ENCODE measurements at regions not wholly inside any gene's neighbourhood (a gene's known extent, or its start where the extent isn't known, plus 50 kb on each side); places are given as distances from the start of the nearest gene placed in this dataset.

DNA sequence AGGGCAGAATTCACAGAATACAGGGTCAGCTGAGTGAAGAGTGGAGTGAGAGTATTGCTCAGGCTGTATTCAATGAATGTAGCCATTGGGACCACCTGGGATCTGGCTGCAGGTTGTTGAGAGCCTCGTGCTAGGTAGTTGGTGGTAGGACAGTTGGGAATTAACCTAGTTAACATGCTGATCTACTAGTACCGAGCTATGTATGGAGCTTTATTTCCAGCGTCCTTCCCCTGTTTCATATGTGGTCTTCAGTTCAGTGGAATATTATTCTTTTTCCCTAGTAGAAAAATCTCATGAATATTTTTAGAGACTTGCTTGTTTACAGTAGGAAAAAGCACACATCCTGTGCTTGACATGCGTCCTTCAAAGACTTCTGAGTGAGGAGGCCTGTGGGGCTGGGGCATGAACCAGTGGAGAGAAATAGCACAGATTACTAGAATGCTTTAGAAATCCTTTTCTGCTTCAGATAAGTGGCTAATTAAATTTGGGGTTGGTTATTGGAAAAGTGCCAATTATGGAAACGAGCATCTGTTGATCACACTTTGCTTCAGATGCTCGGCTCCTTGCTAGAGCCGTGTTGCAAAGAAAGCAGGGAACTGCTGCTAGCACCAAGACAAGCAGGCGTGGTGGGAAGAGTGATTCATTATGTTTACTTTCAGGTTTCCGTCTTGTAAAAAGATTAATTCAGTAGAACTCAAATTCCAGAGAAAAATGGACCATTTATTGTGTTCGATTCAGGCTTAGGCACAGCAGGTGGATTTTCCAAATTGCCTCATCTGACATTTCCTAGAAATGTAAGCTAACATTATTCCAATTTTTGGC is 53.6 kb downstream of the ARF6 start:
- DNase-seq: peak in 1 of 3 donors; percentile 55
- no peaks in the 10 kb centered on the region for H3K9me3 ChIP-seq (ENCODE audit: control insufficient read depth in 4 of 4, insufficient read depth in 3 of 4, low read length in 3 of 4)
- peaks cover 0 to 19% (median 8%) of the 10 kb centered on the region in 5 donors for H3K4me1 ChIP-seq (ENCODE audit: control insufficient read depth in 5 of 5, insufficient read depth in 5 of 5, low read length in 5 of 5)
- no peak overlapping the region for H3K4me3 ChIP-seq
- TF ChIP-seq CTCF (IDR thresholded peaks at IDR 0.05; ENCODE audit: control extremely low read depth, extremely low read depth): no peak
- H3K9ac ChIP-seq (ENCODE audit: insufficient read depth in 1 of 2, low read length in 2 of 2): no peak overlapping the region
- 32 to 58% methylated on average over 10 of the region's 10 CpGs for WGBS, 2 donors
- no peaks in the 10 kb centered on the region for H3K36me3 ChIP-seq (ENCODE audit: control insufficient read depth in 4 of 4, insufficient read depth in 4 of 4, low read length in 4 of 4)
- H3K27me3 ChIP-seq (ENCODE audit: control insufficient read depth in 3 of 3, insufficient read depth in 3 of 3, low read length in 2 of 3): no peaks in the 10 kb centered on the region
- ATAC-seq (ENCODE audit: insufficient read depth, low FRiP score): no peak
- peak overlapping the region in 1 of 2 donors; percentile 79 for H3K27ac ChIP-seq (ENCODE audit: low read depth in 1 of 2, low read length in 1 of 2)

DNA sequence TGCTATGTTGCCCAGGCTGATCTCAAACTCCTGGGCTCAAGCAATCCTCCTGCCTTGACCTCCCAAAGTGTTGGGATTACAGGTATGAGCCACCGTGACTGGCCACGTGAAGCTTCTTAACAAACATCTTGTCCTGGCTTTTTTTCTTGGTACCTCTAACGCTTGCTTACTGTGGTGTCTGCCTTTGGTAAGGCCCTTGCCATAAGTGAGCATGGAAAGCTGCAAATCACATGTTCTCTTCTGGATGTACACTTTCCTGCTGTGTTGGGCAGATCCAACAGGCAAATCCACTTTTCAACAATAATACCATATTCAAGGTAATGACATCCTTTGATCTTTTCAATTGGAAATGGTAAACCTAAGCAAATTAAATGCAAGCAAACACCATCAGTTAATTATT is 54.6 kb downstream of the ARF6 start:
- H3K27me3 ChIP-seq (ENCODE audit: control insufficient read depth in 3 of 3, insufficient read depth in 3 of 3, low read length in 2 of 3): no peaks in the 10 kb centered on the region
- peaks cover 0 to 29% (median 8%) of the 10 kb centered on the region in 5 donors for H3K4me1 ChIP-seq (ENCODE audit: control insufficient read depth in 5 of 5, insufficient read depth in 5 of 5, low read length in 5 of 5)
- H3K4me3 ChIP-seq: no peak overlapping the region
- no peak for ATAC-seq (ENCODE audit: insufficient read depth, low FRiP score)
- no peaks in the 10 kb centered on the region for H3K9me3 ChIP-seq (ENCODE audit: control insufficient read depth in 4 of 4, insufficient read depth in 3 of 4, low read length in 3 of 4)
- no peak overlapping the region for H3K27ac ChIP-seq (ENCODE audit: low read depth in 1 of 2, low read length in 1 of 2)
- 96% methylated on average over 3 of the region's 3 CpGs for WGBS, 2 donors
- DNase-seq: no peak
- no peak overlapping the region for H3K9ac ChIP-seq (ENCODE audit: insufficient read depth in 1 of 2, low read length in 2 of 2)
- TF ChIP-seq CTCF (IDR thresholded peaks at IDR 0.05; ENCODE audit: control extremely low read depth, extremely low read depth): no peak
- no peaks in the 10 kb centered on the region for H3K36me3 ChIP-seq (ENCODE audit: control insufficient read depth in 4 of 4, insufficient read depth in 4 of 4, low read length in 4 of 4)

GRCh38 chr14:49950275-49951228 is 57.7 kb downstream of the ARF6 start:
- DNase-seq (peak in 2 of 3 donors; percentile 44 to 60), ATAC-seq (ENCODE audit: insufficient read depth, low FRiP score) (peak; percentile 23)
- peak overlapping the region in 1 of 2 donors; percentile 45 for H3K27ac ChIP-seq (ENCODE audit: low read depth in 1 of 2, low read length in 1 of 2)
- H3K9me3 ChIP-seq (ENCODE audit: control insufficient read depth in 4 of 4, insufficient read depth in 3 of 4, low read length in 3 of 4): no peaks in the 10 kb centered on the region
- TF ChIP-seq CTCF (IDR thresholded peaks at IDR 0.05; ENCODE audit: control extremely low read depth, extremely low read depth): no peak
- no peak overlapping the region for H3K9ac ChIP-seq (ENCODE audit: insufficient read depth in 1 of 2, low read length in 2 of 2)
- WGBS, 2 donors: 69 to 86% methylated on average over 4 of the region's 4 CpGs
- H3K4me1 ChIP-seq (ENCODE audit: control insufficient read depth in 5 of 5, insufficient read depth in 5 of 5, low read length in 5 of 5): peaks cover 0 to 36% (median 8%) of the 10 kb centered on the region in 5 donors
- H3K36me3 ChIP-seq (ENCODE audit: control insufficient read depth in 4 of 4, insufficient read depth in 4 of 4, low read length in 4 of 4): no peaks in the 10 kb centered on the region
- H3K27me3 ChIP-seq (ENCODE audit: control insufficient read depth in 3 of 3, insufficient read depth in 3 of 3, low read length in 2 of 3): no peaks in the 10 kb centered on the region
- H3K4me3 ChIP-seq: no peak overlapping the region
